H1 (cell line): ENCODE measurements at regions not wholly inside any gene's neighbourhood (a gene's known extent, or its start where the extent isn't known, plus 50 kb on each side); places are given as distances from the start of the nearest gene placed in this dataset.

Experiments
- CTCF ChIA-PET: fragments of 300-600 bp; sonication (Branson Sonifier 250); formaldehyde crosslinking; loops from one replicate; lab custom pipeline; 2021; ENCODE audit not compliant: partially characterized antibody; lab: Charles Lee
- POLR2A ChIA-PET: fragments of 300-600 bp; sonication (Branson Sonifier 250); formaldehyde crosslinking; loops from one replicate; lab custom pipeline; 2021; ENCODE audit warnings: inconsistent platforms; ENCODE audit not compliant: partially characterized antibody; lab: Charles Lee
- DNase-seq, 2 experiments: peaks; one replicate each; pipeline versions ENCODE4 v3.0.0 to v3.0.0-alpha.2; 2010 to 2022; ENCODE audit warnings: low spot score in 2 of 2, low read depth in 1 of 2, mixed read lengths in 1 of 2
- FAIRE-seq: peaks from 2 replicates; lab custom pipeline; 2011; peaks lifted over from hg19 to GRCh38; lab: Jason Lieb, UNC
- H2AFZ ChIP-seq: 2 replicates; pipeline ENCODE4 v1.8.1; 2012; ENCODE audit warnings: low read length, inconsistent platforms
- H2AK5ac ChIP-seq: 2 replicates; pipeline ENCODE4 v1.6.1; 2013; ENCODE audit warnings: low read depth, low read length
- H2BK120ac ChIP-seq: replicated peaks from 2 replicates; pipeline ENCODE3; 2013; ENCODE audit warnings: low read depth, low read length, inconsistent platforms
- H2BK12ac ChIP-seq: 2 replicates; pipeline ENCODE4 v1.6.1; 2013; ENCODE audit warnings: low read depth, low read length
- H2BK15ac ChIP-seq: 2 replicates; pipeline ENCODE4 v1.6.1; 2013; ENCODE audit warnings: low read length
- H2BK20ac ChIP-seq: 2 replicates; pipeline ENCODE4 v1.6.1; 2013; ENCODE audit warnings: low read length
- H2BK5ac ChIP-seq: 2 replicates; pipeline ENCODE4 v1.6.1; 2013; ENCODE audit warnings: low read depth, low read length
- H3K14ac ChIP-seq: 2 replicates; pipeline ENCODE4 v1.6.1; 2013; ENCODE audit warnings: inconsistent platforms; ENCODE audit not compliant: insufficient read length
- H3K18ac ChIP-seq: 2 replicates; pipeline ENCODE4 v1.6.1; 2013; ENCODE audit warnings: low read length; ENCODE audit errors: extremely low read depth
- H3K23ac ChIP-seq: 2 replicates; pipeline ENCODE4 v1.6.1; 2013; ENCODE audit warnings: inconsistent platforms; ENCODE audit not compliant: insufficient read length
- H3K23me2 ChIP-seq: 2 replicates; pipeline ENCODE4 v1.6.1; 2013; ENCODE audit warnings: low read depth, low read length
- H3K27ac ChIP-seq: 2 replicates; pipeline ENCODE4 v1.6.1; 2011; ENCODE audit warnings: low read depth, low read length, inconsistent platforms
- H3K27me3 ChIP-seq, 4 experiments: replicated peaks in 1 of 4; 1 replicate in 1 of 4; 2 replicates in 3 of 4; pipeline versions ENCODE4 v1.6.1 to v1.8.1; 2011 to 2013; ENCODE audit warnings: low read length in 3 of 4, mild to moderate bottlenecking in 3 of 4, inconsistent platforms in 2 of 4, mixed read lengths in 2 of 4, moderate library complexity in 1 of 4; ENCODE audit not compliant: control insufficient read depth in 3 of 4, insufficient read depth in 3 of 4; ENCODE audit errors: extremely low read depth in 1 of 4
- H3K36me3 ChIP-seq, 4 experiments: 2 replicates each; pipeline versions ENCODE4 v1.6.1 to v1.8.1; 2011 to 2013; ENCODE audit warnings: mild to moderate bottlenecking in 4 of 4, low read length in 3 of 4, moderate library complexity in 2 of 4, control low read depth in 1 of 4, inconsistent platforms in 1 of 4; ENCODE audit not compliant: insufficient read depth in 4 of 4, control insufficient read depth in 2 of 4
- H3K4ac ChIP-seq: replicated peaks from 2 replicates; pipeline ENCODE3; 2013; ENCODE audit warnings: low read length, low read depth, mixed read lengths, inconsistent platforms; ENCODE audit not compliant: insufficient read length
- H3K4me1 ChIP-seq, 4 experiments: replicated peaks in 1 of 4; 1 replicate in 1 of 4; 2 replicates in 3 of 4; pipeline versions ENCODE4 v1.6.1 to v1.8.1; 2011 to 2013; ENCODE audit warnings: low read length in 3 of 4, inconsistent platforms in 2 of 4, mixed read lengths in 1 of 4; ENCODE audit not compliant: insufficient read depth in 4 of 4, control insufficient read depth in 3 of 4
- H3K4me2 ChIP-seq, 2 experiments: 2 replicates each; pipeline versions ENCODE4 v1.6.1 to v1.8.1; 2011 to 2013; ENCODE audit warnings: low read depth in 2 of 2, low read length in 2 of 2, control low read depth in 1 of 2, inconsistent platforms in 1 of 2, mild to moderate bottlenecking in 1 of 2; ENCODE audit not compliant: insufficient read depth in 1 of 2
- H3K4me3 ChIP-seq, 4 experiments: fragments of 200-600, 300-600 bp in 1 of 4; sonication (generic), shearing (Covaris generic), sonication (Bioruptor Twin) in 1 of 4; 2 replicates each; pipeline versions ENCODE4 v1.5.1 to v1.8.1; 2011 to 2016; ENCODE audit warnings: low read length in 4 of 4, low read depth in 3 of 4, control low read depth in 2 of 4, inconsistent platforms in 2 of 4, mild to moderate bottlenecking in 2 of 4, mixed read lengths in 1 of 4, moderate library complexity in 1 of 4; ENCODE audit not compliant: insufficient read depth in 2 of 4; ENCODE audit errors: extremely low read depth in 1 of 4
- H3K56ac ChIP-seq: replicated peaks from 2 replicates; pipeline ENCODE3; 2013; ENCODE audit warnings: low read depth, mild to moderate bottlenecking, mixed read lengths, low read length, inconsistent platforms; ENCODE audit not compliant: insufficient read length
- H3K79me1 ChIP-seq: 2 replicates; pipeline ENCODE4 v1.6.1; 2013; ENCODE audit warnings: low read depth, low read length, control low read depth
- H3K79me2 ChIP-seq, 2 experiments: 2 replicates each; pipeline versions ENCODE4 v1.6.1 to v1.8.1; 2012 to 2013; ENCODE audit warnings: low read length in 2 of 2, mild to moderate bottlenecking in 2 of 2, inconsistent platforms in 1 of 2; ENCODE audit not compliant: insufficient read depth in 2 of 2, control insufficient read depth in 1 of 2
- H3K9ac ChIP-seq, 4 experiments: replicated peaks in 1 of 4; 1 replicate in 1 of 4; 2 replicates in 3 of 4; pipeline versions ENCODE4 v1.6.1 to v1.8.1; 2011 to 2013; ENCODE audit warnings: low read depth in 3 of 4, low read length in 3 of 4, control low read depth in 2 of 4, mild to moderate bottlenecking in 2 of 4, moderate library complexity in 2 of 4, inconsistent platforms in 1 of 4; ENCODE audit errors: extremely low read depth in 1 of 4
- H3K9me3 ChIP-seq, 2 experiments: 2 replicates each; pipeline versions ENCODE4 v1.6.1 to v1.8.1; 2012 to 2013; ENCODE audit warnings: mild to moderate bottlenecking in 2 of 2, moderate library complexity in 2 of 2, control low read depth in 1 of 2, inconsistent platforms in 1 of 2, low read depth in 1 of 2, low read length in 1 of 2, mixed read lengths in 1 of 2; ENCODE audit not compliant: insufficient read depth in 2 of 2
- H4K20me1 ChIP-seq, 2 experiments: replicated peaks in 1 of 2; 2 replicates each; pipeline versions ENCODE3 to v1.8.1; 2011 to 2013; ENCODE audit warnings: inconsistent platforms in 2 of 2, low read length in 2 of 2, mild to moderate bottlenecking in 1 of 2; ENCODE audit not compliant: insufficient read depth in 2 of 2, control insufficient read depth in 1 of 2
- H4K5ac ChIP-seq: 2 replicates; pipeline ENCODE4 v1.6.1; 2013; ENCODE audit warnings: low read length, low read depth, mixed read lengths, inconsistent platforms; ENCODE audit not compliant: insufficient read length
- H4K8ac ChIP-seq: 2 replicates; pipeline ENCODE4 v1.8.0; 2013; ENCODE audit warnings: mild to moderate bottlenecking, moderate library complexity, low read length, inconsistent platforms; ENCODE audit not compliant: insufficient read depth; ENCODE audit errors: extremely low read depth
- H4K91ac ChIP-seq: replicated peaks from 2 replicates; pipeline ENCODE3; 2013; ENCODE audit warnings: low read length, mixed read lengths, inconsistent platforms; ENCODE audit not compliant: insufficient read length
- BACH1 ChIP-seq: IDR thresholded peaks from 2 replicates; pipeline ENCODE4 v1.6.1; 2012; ENCODE audit warnings: low read length, improper control_type of control experiment
- BRCA1 ChIP-seq: IDR thresholded peaks from 2 replicates; pipeline ENCODE4 v1.6.1; 2012; ENCODE audit warnings: low read depth, low read length, improper control_type of control experiment
- CEBPB ChIP-seq: IDR thresholded peaks from 2 replicates; pipeline ENCODE4 v1.6.1; 2012; ENCODE audit warnings: low read depth, low read length
- EGR1 ChIP-seq: IDR thresholded peaks from 2 replicates; pipeline ENCODE4 v1.6.1; 2011; ENCODE audit warnings: low read depth, low read length, borderline replicate concordance
- HDAC2 ChIP-seq, 2 experiments: fragments of 300-600 bp in 1 of 2; sonication (generic) in 1 of 2; IDR thresholded peaks; 2 replicates each; pipeline ENCODE4 v1.6.1; 2011 to 2012; ENCODE audit warnings: low read depth in 2 of 2, low read length in 2 of 2, mild to moderate bottlenecking in 2 of 2, moderate library complexity in 2 of 2, borderline replicate concordance in 1 of 2, inconsistent platforms in 1 of 2
- JUND ChIP-seq: IDR thresholded peaks from 2 replicates; pipeline ENCODE4 v1.6.1; 2011; ENCODE audit warnings: mild to moderate bottlenecking, improper control_type of control experiment, low read length
- KDM4A ChIP-seq: IDR thresholded peaks from one replicate; pipeline ENCODE4 v1.7.1; 2012; ENCODE audit warnings: low read depth, mild to moderate bottlenecking, moderate library complexity, low read length, inconsistent platforms; ENCODE audit not compliant: severe bottlenecking
- RBBP5 ChIP-seq: IDR thresholded peaks from 2 replicates; pipeline ENCODE4 v1.7.1; 2012; ENCODE audit warnings: low read depth, mild to moderate bottlenecking, inconsistent platforms, low read length, moderate library complexity, borderline replicate concordance
- SAP30 ChIP-seq: fragments of 300-600 bp; sonication (generic); IDR thresholded peaks from 2 replicates; pipeline ENCODE4 v1.7.1; 2012; ENCODE audit warnings: low read length, moderate library complexity, mild to moderate bottlenecking, inconsistent platforms; ENCODE audit not compliant: insufficient read depth, insufficient replicate concordance
- SIN3A ChIP-seq, 2 experiments: IDR thresholded peaks in 1 of 2; conservative IDR thresholded peaks in 1 of 2; 2 replicates each; pipeline ENCODE4 v1.6.1; 2011 to 2012; ENCODE audit warnings: low read length in 2 of 2, improper control_type of control experiment in 1 of 2, low read depth in 1 of 2, mild to moderate bottlenecking in 1 of 2
- SIX5 ChIP-seq: IDR thresholded peaks from 2 replicates; pipeline ENCODE4 v1.6.1; 2011; ENCODE audit warnings: mild to moderate bottlenecking, low read depth, low read length
- SP1 ChIP-seq: IDR thresholded peaks from 2 replicates; pipeline ENCODE4 v1.6.1; 2011; ENCODE audit warnings: low read depth, low read length
- SP4 ChIP-seq: IDR thresholded peaks from 2 replicates; pipeline ENCODE4 v1.6.1; 2012; ENCODE audit warnings: low read length, inconsistent platforms
- TCF12 ChIP-seq: IDR thresholded peaks from 2 replicates; pipeline ENCODE4 v1.6.1; 2011; ENCODE audit warnings: low read depth, mild to moderate bottlenecking, low read length
- WGBS, 2 experiments: shearing (Covaris generic) in 1 of 2; methylation state at CpG; one replicate each; pipeline versions ENCODE4 v1.1.6 to v1.1.7; 2013 to 2015; ENCODE audit warnings: low lambda C conversion rate in 2 of 2, mixed read lengths in 2 of 2, inconsistent platforms in 1 of 2, low coverage in 1 of 2, missing lambda C conversion rate in 1 of 2; ENCODE audit not compliant: insufficient replicate concordance in 2 of 2, insufficient coverage in 1 of 2, insufficient read length in 1 of 2; ENCODE audit errors: extremely low coverage in 1 of 2, missing lambda C conversion rate in 1 of 2; 5-methylcytosine and 5-hydroxymethylcytosine counted together
- TF ChIP-seq, protein P1 (sequence below): IDR thresholded peaks from 2 replicates; pipeline ENCODE4 v1.6.1; 2012; ENCODE audit warnings: inconsistent platforms

GRCh38 chr5:4855880-4856279 is 284.2 kb upstream of the ADAMTS16 start:
- ChIA-PET CTCF (interaction anchor here (1.0 kb wide), 1 partner anchor 12 kb away, joined by 4 read pairs; no protein-coding TSS in a partner anchor), POLR2A (no interaction called here)
- Histone ChIP-seq H3K36me3 (no peaks in the 10 kb centered on the region), H3K9me3 (no peaks in the 10 kb centered on the region), H4K5ac (no peak overlapping the region), H3K4me2 (no peak overlapping the region), H2BK120ac (no peak overlapping the region), H3K23ac (no peak overlapping the region), H2BK12ac (no peak overlapping the region), H3K23me2 (no peaks in the 10 kb centered on the region), H2BK5ac (no peak overlapping the region), H3K14ac (no peak overlapping the region), H3K27me3 (peaks cover 0 to 1% (median 0%) of the 10 kb centered on the region in 4 experiments; a peak in 3 of 7 replicates), H2AK5ac (no peak overlapping the region), H3K56ac (no peak overlapping the region), H3K9ac (no peak overlapping the region), H4K8ac (no peak overlapping the region), H4K91ac (no peak overlapping the region), H3K79me1 (no peaks in the 10 kb centered on the region), H3K18ac (no peak overlapping the region), H3K27ac (no peak overlapping the region), H3K4me1 (peaks cover 0 to 10% (median 0%) of the 10 kb centered on the region in 4 experiments; a peak in 3 of 7 replicates), H3K79me2 (no peaks in the 10 kb centered on the region), H2BK15ac (no peak overlapping the region), H2AFZ (no peak overlapping the region), H3K4me3 (no peak overlapping the region), H3K4ac (no peak overlapping the region), H2BK20ac (no peak overlapping the region), H4K20me1 (no peaks in the 10 kb centered on the region)
- FAIRE-seq (no peak), DNase-seq (no peak)
- WGBS, 2 experiments, result 97% methylated on average over 2 of the region's 2 CpGs; no CpG with 5 or more reads in 1 of the 2 experiments
- no peak for TF ChIP-seq JUND
- TF ChIP-seq, protein P1, sequence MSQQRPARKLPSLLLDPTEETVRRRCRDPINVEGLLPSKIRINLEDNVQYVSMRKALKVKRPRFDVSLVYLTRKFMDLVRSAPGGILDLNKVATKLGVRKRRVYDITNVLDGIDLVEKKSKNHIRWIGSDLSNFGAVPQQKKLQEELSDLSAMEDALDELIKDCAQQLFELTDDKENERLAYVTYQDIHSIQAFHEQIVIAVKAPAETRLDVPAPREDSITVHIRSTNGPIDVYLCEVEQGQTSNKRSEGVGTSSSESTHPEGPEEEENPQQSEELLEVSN, result no peak
- TF ChIP-seq SIN3A (conservative IDR thresholded peaks at IDR 0.05 in 1 of 2, IDR thresholded peaks at IDR 0.05 in 1 of 2; ENCODE audit: low read depth in 1 of 2, low read length in 2 of 2), result no peak
- no peak for TF ChIP-seq BACH1
- no peak for TF ChIP-seq EGR1
- TF ChIP-seq BRCA1, result no peak
- no peak for TF ChIP-seq HDAC2 (IDR thresholded peaks at IDR 0.05; ENCODE audit: borderline replicate concordance in 1 of 2, low read depth in 2 of 2, low read length in 2 of 2)
- TF ChIP-seq SAP30, result no peak
- no peak for TF ChIP-seq SP4
- no peak for TF ChIP-seq RBBP5
- no peak for TF ChIP-seq KDM4A
- TF ChIP-seq SP1, result no peak
- no peak for TF ChIP-seq CEBPB
- TF ChIP-seq TCF12, result no peak
- no peak for TF ChIP-seq SIX5
